ENCODE measurements at regions not wholly inside any gene's neighbourhood (a gene's known extent, or its start where the extent isn't known, plus 50 kb on each side); places are given as distances from the start of the nearest gene placed in this dataset.

DNA sequence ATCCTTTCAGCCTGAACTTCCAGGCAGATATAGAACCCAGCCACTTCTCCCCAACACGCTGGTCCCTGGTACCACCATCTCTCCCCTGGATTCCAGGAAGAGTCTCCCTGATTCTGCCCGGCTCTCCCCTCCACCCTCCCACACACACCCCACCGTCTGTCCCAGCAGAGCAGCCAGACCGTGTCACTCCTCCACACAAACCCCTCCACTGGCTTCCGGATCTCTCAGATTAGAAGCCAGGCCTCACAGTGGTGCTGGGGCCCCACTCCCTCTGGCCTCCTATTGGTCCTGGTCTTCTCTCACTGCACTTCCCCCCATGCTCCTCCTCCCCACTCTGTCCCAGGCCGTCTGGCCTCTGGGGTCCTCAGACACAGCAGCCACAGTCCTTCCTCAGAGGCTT, 52.4 kb upstream of the CDKN3 start:
- ChIA-PET POLR2A (no interaction called here), CTCF (no interaction called here)
- Mint-ChIP-seq H3K4me1 (ENCODE audit: low read depth) (no peaks in the 10 kb centered on the region), H3K27ac (no peak overlapping the region), H3K27me3 (peaks cover 4% of the 10 kb centered on the region), H3K9me3 (no peaks in the 10 kb centered on the region), H3K4me3 (no peak overlapping the region), H3K36me3 (no peaks in the 10 kb centered on the region)
- intact Hi-C loops (cut with micrococcal nuclease) = loop anchor here (10.0 kb wide), 1 partner anchor 170 kb away; no protein-coding TSS in a partner anchor
- no peak for DNase-seq

DNA sequence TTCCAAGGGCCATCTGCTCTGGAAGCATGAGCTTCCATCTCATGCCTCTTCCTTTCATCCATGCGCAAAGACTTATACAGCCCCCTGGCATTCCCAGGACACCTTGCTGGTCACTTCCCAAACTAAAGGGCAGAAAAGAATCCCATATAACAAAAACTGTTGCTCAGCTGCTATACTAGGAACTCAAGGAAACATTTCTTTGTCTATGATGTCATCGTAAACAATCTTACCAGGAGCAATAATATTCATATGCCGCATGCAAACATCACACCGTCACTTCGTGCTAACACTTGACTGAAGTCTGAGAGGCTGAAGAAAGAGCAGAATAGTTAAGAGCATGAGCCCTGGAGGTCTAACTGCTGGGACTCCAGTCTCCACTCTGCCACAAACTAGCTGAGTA, 50.5 kb upstream of the CDKN3 start:
- Mint-ChIP-seq H3K27me3 (peaks cover 6% of the 10 kb centered on the region), H3K4me1 (ENCODE audit: low read depth) (no peaks in the 10 kb centered on the region), H3K36me3 (no peaks in the 10 kb centered on the region), H3K27ac (no peak overlapping the region), H3K9me3 (no peaks in the 10 kb centered on the region), H3K4me3 (no peak overlapping the region)
- ChIA-PET CTCF (no interaction called here), POLR2A (no interaction called here)
- no peak for DNase-seq
- intact Hi-C loops (cut with micrococcal nuclease) = loop anchor here (10.0 kb wide), 1 partner anchor 171 kb away; no protein-coding TSS in a partner anchor

Measured in activated CD4-positive, alpha-beta memory T cell treated with anti-CD3 and anti-CD28 coated beads for 36 hours (primary cell).